ENCODE measurements at regions not wholly inside any gene's neighbourhood (a gene's known extent, or its start where the extent isn't known, plus 50 kb on each side); places are given as distances from the start of the nearest gene placed in this dataset.

DNA sequence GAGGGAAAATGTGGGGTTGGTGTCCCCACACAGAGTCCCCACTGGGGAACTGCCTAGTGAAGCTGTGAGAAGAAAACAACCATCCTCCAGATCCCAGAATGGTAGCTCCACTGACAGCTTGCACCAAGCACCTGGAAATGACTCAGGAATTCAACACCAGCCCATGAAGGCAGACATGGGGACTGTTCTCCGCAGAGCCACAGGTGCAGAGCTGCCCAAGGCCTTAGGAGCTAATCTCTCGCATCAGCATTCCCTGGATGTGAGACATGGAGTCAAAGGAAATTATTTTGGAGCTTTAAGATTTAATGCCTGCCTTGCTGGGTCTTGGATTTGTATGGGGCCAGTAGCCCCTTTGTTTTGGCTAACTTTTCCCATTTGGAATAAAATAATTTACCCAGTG is 367.9 kb downstream of the FAM133A start:
- intact Hi-C loops (cut with DNase I; ENCODE audit: low total_unique reads) = no loop called here
- Histone ChIP-seq H3K27me3 (no peaks in the 10 kb centered on the region), H3K27ac (no peak overlapping the region), H3K4me1 (no peaks in the 10 kb centered on the region), H3K4me3 (no peak overlapping the region), H3K36me3 (ENCODE audit: low read depth, missing control alignments) (no peaks in the 10 kb centered on the region), H3K9me3 (no peaks in the 10 kb centered on the region)
- WGBS, 2 donors = 94% methylated on average over 2 of the region's 2 CpGs; no CpG with 5 or more reads in 1 of the 2 donors
- TF ChIP-seq CTCF (IDR thresholded peaks at IDR 0.05) (no peak), POLR2A (IDR thresholded peaks at IDR 0.05) (no peak)
- DNase-seq = no peak

DNA sequence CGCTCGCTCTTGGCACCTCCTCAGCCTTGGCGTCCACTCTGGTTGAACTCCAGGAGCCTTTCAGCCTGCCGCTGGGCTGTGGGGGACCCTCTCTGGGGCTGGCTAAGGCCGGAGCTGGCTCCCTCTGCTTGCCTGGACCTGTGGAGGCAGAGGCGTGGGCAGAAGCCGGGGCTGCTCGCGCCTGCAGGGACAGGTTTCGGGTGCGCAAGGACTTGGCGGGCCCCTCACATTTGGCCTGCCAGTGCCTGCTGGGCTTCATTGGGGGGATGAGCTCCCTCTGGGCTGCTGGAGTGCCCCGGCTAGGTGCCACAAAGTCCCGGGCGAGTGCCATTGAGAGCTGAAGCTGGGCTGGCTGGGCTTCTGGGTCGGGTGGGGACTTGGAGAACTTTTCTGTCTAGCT is 371.7 kb downstream of the FAM133A start:
- no peaks in the 10 kb centered on the region for H3K27me3 ChIP-seq
- TF ChIP-seq POLR2A (IDR thresholded peaks at IDR 0.05) = no peak
- TF ChIP-seq CTCF (IDR thresholded peaks at IDR 0.05) = no peak
- intact Hi-C loops (cut with DNase I; ENCODE audit: low total_unique reads) = no loop called here
- no peaks in the 10 kb centered on the region for H3K36me3 ChIP-seq (ENCODE audit: low read depth, missing control alignments)
- H3K27ac ChIP-seq = no peak overlapping the region
- no peaks in the 10 kb centered on the region for H3K9me3 ChIP-seq
- H3K4me1 ChIP-seq = no peaks in the 10 kb centered on the region
- 75% methylated on average over 12 of the region's 16 CpGs; no CpG with 5 or more reads in 1 of the 2 donors for WGBS, 2 donors
- no peak for DNase-seq
- no peak overlapping the region for H3K4me3 ChIP-seq

DNA sequence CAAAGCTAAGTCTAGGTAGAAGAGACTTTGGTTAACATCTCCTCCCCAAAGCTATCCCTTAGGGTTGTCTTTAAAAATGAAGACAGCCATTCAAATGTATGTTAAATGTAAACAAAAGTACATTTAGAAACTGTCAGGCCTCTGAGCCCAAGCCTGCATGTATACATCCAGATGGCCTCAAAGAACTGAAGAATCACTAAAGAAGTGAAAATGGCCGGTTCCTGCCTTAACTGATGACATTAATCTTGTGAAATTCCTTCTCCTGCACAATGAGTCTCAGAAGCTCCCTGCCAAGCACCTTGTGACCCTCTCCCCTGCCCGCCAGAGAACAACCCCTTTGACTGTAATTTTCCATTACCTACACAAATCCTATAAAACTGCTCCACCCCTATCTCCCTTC is 377.9 kb downstream of the FAM133A start:
- no peak for DNase-seq
- no peaks in the 10 kb centered on the region for H3K27me3 ChIP-seq
- no peaks in the 10 kb centered on the region for H3K9me3 ChIP-seq
- H3K27ac ChIP-seq = no peak overlapping the region
- 40 to 69% methylated on average over 2 of the region's 2 CpGs for WGBS, 2 donors
- no peak overlapping the region for H3K4me3 ChIP-seq
- intact Hi-C loops (cut with DNase I; ENCODE audit: low total_unique reads) = no loop called here
- H3K36me3 ChIP-seq (ENCODE audit: low read depth, missing control alignments) = no peaks in the 10 kb centered on the region
- no peak for TF ChIP-seq CTCF (IDR thresholded peaks at IDR 0.05)
- TF ChIP-seq POLR2A (IDR thresholded peaks at IDR 0.05) = no peak
- H3K4me1 ChIP-seq = no peaks in the 10 kb centered on the region

DNA sequence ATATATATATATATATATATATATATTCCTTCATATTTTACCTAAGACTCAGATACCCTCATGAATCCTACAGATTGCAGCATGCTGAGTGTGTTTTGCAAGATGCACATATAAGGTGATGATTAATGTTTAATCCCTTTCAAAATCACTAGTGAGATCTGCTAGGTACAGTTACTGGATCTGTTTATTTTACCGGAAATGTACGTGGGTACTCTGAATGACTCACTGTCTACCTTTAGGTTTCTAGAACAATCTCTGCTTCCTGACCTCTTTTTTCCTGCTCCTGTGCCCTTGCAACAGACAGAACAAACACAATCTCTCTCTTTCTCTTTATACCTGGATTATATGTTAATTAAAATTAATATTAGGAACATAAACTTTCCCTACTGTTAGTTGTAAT is 379.6 kb downstream of the FAM133A start:
- no peaks in the 10 kb centered on the region for H3K4me1 ChIP-seq
- H3K4me3 ChIP-seq = no peak overlapping the region
- H3K27me3 ChIP-seq = no peaks in the 10 kb centered on the region
- no peak overlapping the region for H3K27ac ChIP-seq
- DNase-seq = no peak
- H3K36me3 ChIP-seq (ENCODE audit: low read depth, missing control alignments) = no peaks in the 10 kb centered on the region
- H3K9me3 ChIP-seq = no peaks in the 10 kb centered on the region
- no peak for TF ChIP-seq POLR2A (IDR thresholded peaks at IDR 0.05)
- TF ChIP-seq CTCF (IDR thresholded peaks at IDR 0.05) = no peak
- intact Hi-C loops (cut with DNase I; ENCODE audit: low total_unique reads) = no loop called here
- 68 to 86% methylated on average over 2 of the region's 2 CpGs for WGBS, 2 donors

- Histone ChIP-seq H3K4me1 (no peaks in the 10 kb centered on the region), H3K36me3 (ENCODE audit: low read depth, missing control alignments) (no peaks in the 10 kb centered on the region), H3K4me3 (no peak overlapping the region), H3K27ac (no peak overlapping the region), H3K27me3 (no peaks in the 10 kb centered on the region), H3K9me3 (no peaks in the 10 kb centered on the region)
- intact Hi-C loops (cut with DNase I; ENCODE audit: low total_unique reads) = no loop called here
- WGBS, 2 donors = 73 to 88% methylated on average over 3 to 4 of the region's 4 CpGs
- no peak for DNase-seq
- TF ChIP-seq POLR2A (IDR thresholded peaks at IDR 0.05) (no peak), CTCF (IDR thresholded peaks at IDR 0.05) (no peak)
Measured at GRCh38 chrX:94057385-94057784, 383.4 kb downstream of the FAM133A start.
